GM23248 (cell line): ENCODE measurements at regions not wholly inside any gene's neighbourhood (a gene's known extent, or its start where the extent isn't known, plus 50 kb on each side); places are given as distances from the start of the nearest gene placed in this dataset.
"Not testable (repeated sequence)": the region's sequence is repeated elsewhere in the genome, so short reads cannot be mapped to it uniquely, and the experiment has no call there.

Experiments used
- DNase-seq: peaks from one replicate; pipeline ENCODE4 v3.0.0-alpha.2; 2015
- H2AFZ ChIP-seq: fragments of 200-600 bp; sonication (generic); 2 replicates; pipeline ENCODE4 v1.6.1; 2016; ENCODE audit warnings: antibody characterized with exemption
- H3F3A ChIP-seq: fragments of 200-600 bp; sonication (generic); 2 replicates; pipeline ENCODE4 v1.6.1; 2016; ENCODE audit warnings: mild to moderate bottlenecking, antibody characterized with exemption, mixed run types; ENCODE audit not compliant: insufficient read depth
- H3K27ac ChIP-seq: fragments of 200-600 bp; sonication (generic); 2 replicates; pipeline ENCODE4 v1.5.1; 2016; ENCODE audit warnings: mild to moderate bottlenecking
- H3K27me3 ChIP-seq: fragments of 200-600 bp; sonication (generic); replicated peaks from 2 replicates; pipeline ENCODE4 v1.6.1; 2016; ENCODE audit warnings: mild to moderate bottlenecking; ENCODE audit not compliant: insufficient read depth
- H3K36me3 ChIP-seq: fragments of 200-600 bp; sonication (generic); 2 replicates; pipeline ENCODE4 v1.6.1; 2016; ENCODE audit warnings: low read depth, mild to moderate bottlenecking
- H3K4me1 ChIP-seq: fragments of 200-600 bp; sonication (generic); 2 replicates; pipeline ENCODE4 v1.6.1; 2016; ENCODE audit warnings: mild to moderate bottlenecking; ENCODE audit not compliant: insufficient read depth
- H3K4me2 ChIP-seq: fragments of 200-600 bp; sonication (generic); one replicate; pipeline ENCODE4 v1.6.1; 2016; ENCODE audit warnings: mild to moderate bottlenecking; ENCODE audit not compliant: unreplicated experiment
- H3K4me3 ChIP-seq: fragments of 200-600 bp; sonication (generic); 2 replicates; pipeline ENCODE4 v1.5.1; 2016; ENCODE audit warnings: mild to moderate bottlenecking
- H3K79me2 ChIP-seq: fragments of 200-600 bp; sonication (generic); 2 replicates; pipeline ENCODE4 v1.6.1; 2016; ENCODE audit warnings: mild to moderate bottlenecking; ENCODE audit not compliant: insufficient read depth
- H3K9ac ChIP-seq: fragments of 200-600 bp; sonication (generic); 2 replicates; pipeline ENCODE4 v1.6.1; 2016; ENCODE audit warnings: mild to moderate bottlenecking
- H3K9me2 ChIP-seq: fragments of 200-600 bp; sonication (generic); 2 replicates; pipeline ENCODE4 v1.6.1; 2016; ENCODE audit warnings: mixed run types, mild to moderate bottlenecking, moderate library complexity; ENCODE audit not compliant: insufficient read depth
- H3K9me3 ChIP-seq: fragments of 200-600 bp; sonication (generic); one replicate; pipeline ENCODE4 v1.6.1; 2017; ENCODE audit warnings: low read depth
- H4K20me1 ChIP-seq: fragments of 200-600 bp; sonication (generic); 2 replicates; pipeline ENCODE4 v1.6.0; 2016; ENCODE audit not compliant: insufficient read depth
- EZH2 ChIP-seq: fragments of 200-600 bp; sonication (generic); IDR thresholded peaks from 2 replicates; pipeline ENCODE4 v1.6.1; 2018; ENCODE audit warnings: antibody characterized with exemption, mild to moderate bottlenecking; ENCODE audit not compliant: insufficient read depth, poor library complexity, severe bottlenecking
- EZH2phosphoT487 ChIP-seq: fragments of 200-600 bp; sonication (generic); IDR thresholded peaks from 2 replicates; pipeline ENCODE4 v1.6.1; 2018; ENCODE audit warnings: antibody characterized with exemption, moderate library complexity, mild to moderate bottlenecking, low read depth; ENCODE audit not compliant: insufficient read depth
- WGBS, 2 experiments: methylation state at CpG; one replicate each; pipeline ENCODE4 v1.1.6; 2015 to 2017; ENCODE audit warnings: low lambda C conversion rate in 2 of 2, low coverage in 1 of 2; ENCODE audit errors: missing lambda C conversion rate in 2 of 2; 5-methylcytosine and 5-hydroxymethylcytosine counted together
- in situ Hi-C: fragments of 300-500 bp; cut with MboI; formaldehyde crosslinking; loops from 2 replicates; pipeline ENCODE4 v1.15.0; 2020

DNA sequence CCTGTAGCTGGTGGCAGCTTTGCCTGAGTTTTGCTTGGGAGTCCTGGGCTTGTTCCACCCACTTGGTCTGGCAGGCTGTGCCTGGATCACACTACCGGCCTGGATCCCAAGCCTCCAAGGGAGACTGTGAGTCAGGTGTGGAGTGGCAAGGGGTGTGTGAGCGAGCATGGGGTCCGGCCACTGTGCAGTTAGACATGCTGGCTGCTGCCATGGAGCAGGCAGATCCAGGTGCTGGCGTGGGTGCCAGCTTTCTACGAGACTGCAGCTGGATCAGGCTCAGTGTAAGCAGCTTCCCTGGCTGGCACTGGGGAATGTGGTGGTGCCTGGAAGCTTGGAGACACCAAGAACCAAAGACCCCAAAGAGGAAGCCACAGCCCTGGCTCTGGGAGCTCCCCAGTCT is 102.0 kb upstream of the BNIP2 start:
- Histone ChIP-seq H3K27ac (no peak overlapping the region), H4K20me1 (no peaks in the 10 kb centered on the region), H3K4me2 (no peak overlapping the region), H2AFZ (no peak overlapping the region), H3F3A (no peaks in the 10 kb centered on the region), H3K36me3 (no peaks in the 10 kb centered on the region), H3K4me1 (no peaks in the 10 kb centered on the region), H3K9me3 (no peaks in the 10 kb centered on the region), H3K27me3 (peaks cover 20% of the 10 kb centered on the region), H3K9me2 (no peaks in the 10 kb centered on the region), H3K9ac (no peak overlapping the region), H3K4me3 (no peak overlapping the region), H3K79me2 (no peaks in the 10 kb centered on the region)
- in situ Hi-C loops = no loop called here
- DNase-seq = no peak
- no peak for TF ChIP-seq EZH2phosphoT487
- TF ChIP-seq EZH2 = no peak
- 11 to 16% methylated on average over 5 of the region's 5 CpGs for WGBS, 2 experiments

DNA sequence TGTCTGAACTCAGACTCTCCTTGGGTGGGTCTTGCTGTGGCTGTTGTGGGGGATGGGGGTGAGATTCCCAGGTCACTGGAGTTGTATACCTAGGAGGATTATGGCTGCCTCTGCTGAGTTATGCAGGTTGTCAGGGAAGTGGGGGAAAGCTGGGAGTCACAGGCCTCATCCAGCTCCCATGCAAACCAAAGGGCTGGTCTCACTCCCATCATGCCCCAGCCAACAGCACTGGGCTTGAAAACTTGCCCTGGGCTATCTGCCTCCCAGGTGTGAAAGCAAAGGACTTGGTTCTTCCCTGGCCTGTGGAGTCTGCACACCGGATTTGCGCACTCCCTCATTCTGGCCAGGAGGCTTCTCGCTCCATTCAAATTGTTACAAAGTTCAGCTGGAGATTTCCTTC is 97.3 kb upstream of the BNIP2 start:
- H3K9me2 ChIP-seq, H3K4me3 ChIP-seq, H3K4me1 ChIP-seq, H3K36me3 ChIP-seq, in situ Hi-C loops, H3K27me3 ChIP-seq, H4K20me1 ChIP-seq, H3K4me2 ChIP-seq, H3K9me3 ChIP-seq, H3K27ac ChIP-seq, H3K9ac ChIP-seq, H3F3A ChIP-seq, H3K79me2 ChIP-seq, H2AFZ ChIP-seq, DNase-seq: not testable (repeated sequence)
- 73 to 84% methylated on average over 3 of the region's 3 CpGs for WGBS, 2 experiments

DNA sequence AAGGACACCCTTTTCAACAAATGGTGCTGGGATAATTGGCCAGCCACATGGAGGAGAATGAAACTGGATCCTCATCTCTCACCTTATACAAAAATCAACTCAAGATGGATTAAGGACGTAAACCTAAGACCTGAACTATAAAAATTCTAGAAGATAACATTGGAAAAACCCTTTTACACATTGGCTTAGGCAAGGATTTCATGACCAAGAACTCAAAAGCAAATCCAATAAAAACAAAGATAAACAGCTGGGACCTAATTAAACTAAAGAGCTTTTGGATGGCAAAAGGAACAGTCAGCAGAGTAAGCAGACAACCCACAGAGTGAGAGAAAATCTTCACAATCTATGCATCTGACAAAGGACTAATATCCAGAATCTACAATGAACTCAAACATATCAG is 96.9 kb upstream of the BNIP2 start:
- H3K79me2 ChIP-seq, H3K4me2 ChIP-seq, H3K9me3 ChIP-seq, H3K4me3 ChIP-seq, H2AFZ ChIP-seq, H4K20me1 ChIP-seq, H3K9me2 ChIP-seq, H3K9ac ChIP-seq, H3K36me3 ChIP-seq, H3K27me3 ChIP-seq, DNase-seq, H3K27ac ChIP-seq, H3F3A ChIP-seq, H3K4me1 ChIP-seq, in situ Hi-C loops: not testable (repeated sequence)
- WGBS, 2 experiments = 14 to 25% methylated on average over 1 of the region's 1 CpG

DNA sequence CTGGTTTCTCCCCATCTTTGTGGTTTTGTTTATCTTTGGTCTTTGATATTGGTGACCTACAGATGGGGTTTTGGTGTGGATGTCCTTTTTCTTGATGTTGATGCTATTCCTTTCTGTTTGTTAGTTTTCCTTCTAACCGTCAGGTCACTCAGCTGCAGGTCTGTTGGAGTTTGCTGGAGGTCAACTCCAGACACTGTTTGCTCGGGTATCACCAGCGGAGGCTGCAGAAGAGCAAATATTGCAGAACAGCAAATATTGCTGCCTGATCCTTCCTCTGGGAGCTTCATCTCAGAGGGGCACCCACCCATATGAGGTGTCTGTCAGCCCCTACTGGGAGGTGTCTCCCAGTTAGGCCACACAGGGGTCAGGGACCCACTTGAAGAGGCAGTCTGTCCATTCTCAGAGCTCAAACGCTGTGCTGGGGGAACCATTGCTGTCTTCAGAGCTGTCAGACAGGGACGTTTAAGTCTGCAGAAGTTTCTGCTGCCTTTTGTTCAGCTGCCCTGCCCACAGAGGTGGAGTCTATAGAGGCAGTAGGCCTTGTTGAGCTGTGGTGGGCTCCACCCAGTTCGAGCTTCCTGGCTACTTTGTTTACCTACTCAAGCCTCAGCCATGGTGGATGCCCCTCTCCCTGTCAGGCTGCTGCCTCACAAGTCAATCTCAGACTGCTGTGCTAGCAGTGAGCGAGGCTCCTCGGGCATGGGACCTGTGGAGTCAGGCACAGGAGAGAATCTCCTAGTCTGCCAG is 94.8 kb upstream of the BNIP2 start:
- H3K4me2 ChIP-seq, in situ Hi-C loops, H3K36me3 ChIP-seq, H4K20me1 ChIP-seq, DNase-seq, H3K4me1 ChIP-seq, H2AFZ ChIP-seq, H3K9ac ChIP-seq, H3K79me2 ChIP-seq, H3K27me3 ChIP-seq, H3K27ac ChIP-seq, H3K9me2 ChIP-seq, H3F3A ChIP-seq, H3K9me3 ChIP-seq, H3K4me3 ChIP-seq: not testable (repeated sequence)
- 23 to 37% methylated on average over 8 of the region's 8 CpGs for WGBS, 2 experiments

DNA sequence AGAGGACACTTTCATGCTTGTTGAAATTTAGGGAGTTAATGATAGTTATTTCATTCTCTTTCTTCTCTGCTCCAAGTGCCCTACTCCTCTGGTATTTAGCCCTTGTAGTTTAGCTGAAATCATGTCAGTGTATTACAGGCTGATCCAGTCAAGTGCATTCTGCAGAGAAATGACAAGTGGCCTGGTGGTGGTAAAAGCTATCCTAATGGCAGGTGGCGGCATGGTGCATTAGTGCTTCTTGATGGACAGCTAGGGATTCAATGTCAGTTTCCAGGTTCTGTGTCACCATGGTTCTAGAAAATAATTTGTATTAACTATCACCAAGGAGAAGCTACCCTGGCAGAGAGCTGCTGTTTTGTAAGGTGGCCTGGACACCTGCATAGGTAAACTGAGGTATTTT is 90.0 kb upstream of the BNIP2 start:
- H4K20me1 ChIP-seq = no peaks in the 10 kb centered on the region
- no peaks in the 10 kb centered on the region for H3K79me2 ChIP-seq
- no peaks in the 10 kb centered on the region for H3K9me2 ChIP-seq
- no peak for TF ChIP-seq EZH2
- no peak for TF ChIP-seq EZH2phosphoT487
- no peaks in the 10 kb centered on the region for H3K9me3 ChIP-seq
- no peaks in the 10 kb centered on the region for H3F3A ChIP-seq
- H3K36me3 ChIP-seq = no peaks in the 10 kb centered on the region
- in situ Hi-C loops = no loop called here
- H3K4me2 ChIP-seq = no peak overlapping the region
- H3K27me3 ChIP-seq = peaks cover 5% of the 10 kb centered on the region; the same call in 1 of the 2 replicates
- 29 to 53% methylated on average over 1 of the region's 1 CpG for WGBS, 2 experiments
- no peak overlapping the region for H3K9ac ChIP-seq
- no peak overlapping the region for H3K27ac ChIP-seq
- no peaks in the 10 kb centered on the region for H3K4me1 ChIP-seq
- no peak overlapping the region for H2AFZ ChIP-seq
- DNase-seq = no peak
- H3K4me3 ChIP-seq = no peak overlapping the region
